ENCODE measurements at regions not wholly inside any gene's neighbourhood (a gene's known extent, or its start where the extent isn't known, plus 50 kb on each side); places are given as distances from the start of the nearest gene placed in this dataset.

DNA sequence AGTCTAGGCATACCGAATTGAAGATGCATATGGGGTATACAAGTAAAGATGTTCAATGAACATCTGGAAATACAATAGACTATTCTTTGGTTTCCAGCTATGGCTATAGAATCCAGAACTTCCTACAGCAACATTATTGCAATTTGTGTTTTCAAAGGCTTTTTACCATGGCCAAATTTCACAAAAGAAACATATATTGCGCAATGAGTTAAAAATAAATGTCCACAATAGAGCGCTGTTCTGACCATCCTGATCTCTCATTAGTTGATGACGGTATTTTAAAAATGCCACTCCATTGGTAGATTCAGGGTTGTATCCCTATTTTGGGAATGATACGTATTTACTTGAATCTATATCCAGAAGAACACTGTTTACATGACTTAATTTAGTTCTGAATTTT is 139.2 kb downstream of the LINC00632 start:
- no peaks in the 10 kb centered on the region; the same call in 1 of the 2 replicates for H3K27me3 Mint-ChIP-seq (ENCODE audit: insufficient read depth)
- no peak for DNase-seq

DNA sequence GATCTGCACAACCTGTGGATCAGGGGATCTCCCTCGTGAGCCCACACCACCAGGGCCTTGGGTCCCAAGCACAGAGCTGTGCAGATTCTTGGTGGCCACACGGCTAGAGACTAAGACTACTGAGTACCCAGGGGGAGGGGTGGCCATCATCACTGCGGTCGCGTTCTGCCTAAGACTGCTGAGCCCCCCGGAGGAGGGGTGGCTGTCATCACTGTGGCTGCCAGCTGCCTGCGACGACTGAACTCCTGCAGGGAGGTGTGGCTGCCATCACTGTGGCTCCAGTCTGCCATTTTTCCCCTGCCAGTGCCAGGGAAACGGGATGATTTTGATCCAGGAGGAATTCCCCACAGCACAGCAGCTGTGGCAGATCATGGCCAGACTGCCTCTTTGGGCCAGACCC is 141.7 kb upstream of the SPANXB1 start:
- peaks cover 2% of the 10 kb centered on the region; the same call in 1 of the 2 replicates for H3K4me1 Mint-ChIP-seq (ENCODE audit: low read depth)
- no peaks in the 10 kb centered on the region for H3K36me3 Mint-ChIP-seq (ENCODE audit: low read depth)
- no peak for DNase-seq
- H3K9me3 Mint-ChIP-seq: peaks cover 3% of the 10 kb centered on the region; the same call in 1 of the 2 replicates
- no peak overlapping the region for H3K27ac Mint-ChIP-seq
- TF ChIP-seq, protein P1, sequence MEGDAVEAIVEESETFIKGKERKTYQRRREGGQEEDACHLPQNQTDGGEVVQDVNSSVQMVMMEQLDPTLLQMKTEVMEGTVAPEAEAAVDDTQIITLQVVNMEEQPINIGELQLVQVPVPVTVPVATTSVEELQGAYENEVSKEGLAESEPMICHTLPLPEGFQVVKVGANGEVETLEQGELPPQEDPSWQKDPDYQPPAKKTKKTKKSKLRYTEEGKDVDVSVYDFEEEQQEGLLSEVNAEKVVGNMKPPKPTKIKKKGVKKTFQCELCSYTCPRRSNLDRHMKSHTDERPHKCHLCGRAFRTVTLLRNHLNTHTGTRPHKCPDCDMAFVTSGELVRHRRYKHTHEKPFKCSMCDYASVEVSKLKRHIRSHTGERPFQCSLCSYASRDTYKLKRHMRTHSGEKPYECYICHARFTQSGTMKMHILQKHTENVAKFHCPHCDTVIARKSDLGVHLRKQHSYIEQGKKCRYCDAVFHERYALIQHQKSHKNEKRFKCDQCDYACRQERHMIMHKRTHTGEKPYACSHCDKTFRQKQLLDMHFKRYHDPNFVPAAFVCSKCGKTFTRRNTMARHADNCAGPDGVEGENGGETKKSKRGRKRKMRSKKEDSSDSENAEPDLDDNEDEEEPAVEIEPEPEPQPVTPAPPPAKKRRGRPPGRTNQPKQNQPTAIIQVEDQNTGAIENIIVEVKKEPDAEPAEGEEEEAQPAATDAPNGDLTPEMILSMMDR (IDR thresholded peaks at IDR 0.05): no peak
- H3K4me3 Mint-ChIP-seq: no peak overlapping the region
- H3K27me3 Mint-ChIP-seq (ENCODE audit: insufficient read depth): no peaks in the 10 kb centered on the region; the same call in 1 of the 2 replicates

More for the DNA sequence above, 139.2 kb downstream of the LINC00632 start:
- TF ChIP-seq, protein P1 (IDR thresholded peaks at IDR 0.05): no peak
- Mint-ChIP-seq H3K9me3 (no peaks in the 10 kb centered on the region), H3K36me3 (ENCODE audit: low read depth) (no peaks in the 10 kb centered on the region), H3K4me3 (no peak overlapping the region), H3K4me1 (ENCODE audit: low read depth) (no peaks in the 10 kb centered on the region), H3K27ac (no peak overlapping the region)

DNA sequence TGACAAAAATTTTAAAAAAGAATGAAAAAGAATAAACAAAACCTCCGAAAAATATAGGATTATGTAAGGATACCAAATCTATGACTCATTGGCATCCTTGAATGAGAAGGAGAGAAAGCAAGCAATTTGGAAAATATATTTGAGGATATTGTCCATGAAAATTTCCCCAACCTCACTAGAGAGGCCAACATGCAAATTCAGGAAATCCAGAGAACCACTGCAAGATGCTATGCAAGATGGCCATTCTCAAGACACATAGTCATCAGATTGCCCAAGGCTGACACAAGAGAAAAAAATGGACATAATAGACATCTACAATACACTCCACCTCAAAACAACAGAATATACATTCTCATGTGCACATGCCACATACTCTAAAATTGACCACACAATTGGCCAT is 135.9 kb upstream of the SPANXB1 start:
- peak; percentile 53 for DNase-seq
- H3K4me3 Mint-ChIP-seq: no peak overlapping the region
- peaks cover 14% of the 10 kb centered on the region; the same call in 1 of the 2 replicates for H3K4me1 Mint-ChIP-seq (ENCODE audit: low read depth)
- no peak overlapping the region for H3K27ac Mint-ChIP-seq
- TF ChIP-seq, protein P1 (IDR thresholded peaks at IDR 0.05): no peak
- peaks cover 1% of the 10 kb centered on the region; the same call in 1 of the 2 replicates for H3K27me3 Mint-ChIP-seq (ENCODE audit: insufficient read depth)
- no peaks in the 10 kb centered on the region for H3K36me3 Mint-ChIP-seq (ENCODE audit: low read depth)
- peaks cover 3% of the 10 kb centered on the region; the same call in 1 of the 2 replicates for H3K9me3 Mint-ChIP-seq

DNA sequence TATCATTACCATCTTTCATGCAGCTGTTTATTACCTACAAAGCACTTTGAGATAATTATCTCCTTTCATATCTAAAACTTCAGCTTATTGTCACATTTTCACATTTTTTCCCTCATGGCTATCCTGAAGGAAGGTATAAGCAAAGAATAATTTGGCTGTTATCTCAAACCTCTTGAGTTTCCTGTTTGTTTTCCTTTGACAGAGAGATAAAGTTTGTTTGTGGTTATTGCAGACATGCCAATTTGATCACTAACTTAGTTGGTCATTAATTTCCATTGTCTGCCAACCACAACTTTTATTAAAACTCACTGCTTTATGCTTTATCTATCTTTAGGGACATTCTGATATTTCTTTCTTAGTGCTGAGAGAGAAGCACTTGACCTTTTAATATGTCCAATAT is 89.8 kb upstream of the SPANXB1 start:
- Mint-ChIP-seq H3K4me3 (no peak overlapping the region), H3K27ac (no peak overlapping the region), H3K27me3 (ENCODE audit: insufficient read depth) (no peaks in the 10 kb centered on the region; the same call in 1 of the 2 replicates), H3K36me3 (ENCODE audit: low read depth) (no peaks in the 10 kb centered on the region), H3K4me1 (ENCODE audit: low read depth) (peaks cover 2% of the 10 kb centered on the region), H3K9me3 (no peaks in the 10 kb centered on the region)
- DNase-seq: no peak
- TF ChIP-seq, protein P1 (IDR thresholded peaks at IDR 0.05): no peak

DNA sequence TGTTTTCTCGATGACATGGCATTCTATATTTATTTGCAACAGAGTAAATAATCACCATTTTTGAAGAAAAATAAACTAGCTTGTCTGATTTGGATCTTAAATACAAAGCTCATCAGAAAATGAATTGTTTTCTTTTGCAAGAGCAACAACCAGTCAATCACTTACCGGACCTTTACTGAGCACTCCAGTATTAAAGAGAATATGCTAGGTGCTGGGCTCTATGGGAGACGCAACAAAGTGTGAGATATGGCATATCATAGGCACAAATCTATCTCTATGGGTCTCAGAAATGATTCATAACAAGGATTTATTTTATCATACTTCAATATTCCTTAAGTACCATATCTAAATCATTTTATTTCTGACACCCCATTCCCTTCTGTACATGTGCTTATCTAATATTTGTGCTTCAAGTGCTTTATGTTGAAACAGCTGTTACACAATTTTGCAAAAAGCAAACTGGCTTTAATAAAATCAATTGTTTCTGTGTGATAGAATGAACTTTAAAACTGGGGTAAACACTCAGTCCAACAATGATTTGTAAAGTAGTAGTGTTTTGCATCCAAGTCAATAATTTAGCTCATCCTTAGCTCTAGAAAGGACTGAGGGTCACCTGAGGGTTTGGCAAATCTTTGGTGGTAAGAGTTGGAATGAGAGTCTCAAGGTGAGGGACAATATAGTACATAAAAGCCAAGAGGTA is 88.4 kb upstream of the SPANXB1 start:
- Mint-ChIP-seq H3K4me3 (no peak overlapping the region), H3K27me3 (ENCODE audit: insufficient read depth) (no peaks in the 10 kb centered on the region; the same call in 1 of the 2 replicates), H3K9me3 (no peaks in the 10 kb centered on the region), H3K4me1 (ENCODE audit: low read depth) (peaks cover 14% of the 10 kb centered on the region), H3K27ac (no peak overlapping the region), H3K36me3 (ENCODE audit: low read depth) (no peaks in the 10 kb centered on the region)
- DNase-seq: no peak
- TF ChIP-seq, protein P1 (IDR thresholded peaks at IDR 0.05): no peak
